ENCODE measurements at regions not wholly inside any gene's neighbourhood (a gene's known extent, or its start where the extent isn't known, plus 50 kb on each side); places are given as distances from the start of the nearest gene placed in this dataset.

GRCh38 chr10:8404721-8405120, 350.2 kb downstream of the GATA3 start:
- TF ChIP-seq FOS (IDR thresholded peaks at IDR 0.05; ENCODE audit: low read depth, low read length) (no peak), POLR2A (IDR thresholded peaks at IDR 0.05; ENCODE audit: low read depth, low read length) (no peak), CTCF (conservative IDR thresholded peaks at IDR 0.05; ENCODE audit: low read depth, low read length) (no peak)

Data from IMR-90 (cell line).